GM12878 (cell line): ENCODE measurements at regions not wholly inside any gene's neighbourhood (a gene's known extent, or its start where the extent isn't known, plus 50 kb on each side); places are given as distances from the start of the nearest gene placed in this dataset.

ENCODE experiments used
- ATAC-seq: fragments of 200-7000 bp; cut with Tn5 transposase; 3 replicates; pipeline ENCODE4 v1.9.1; 2020; ENCODE audit warnings: mild to moderate bottlenecking, moderate library complexity
- BruUV-seq: library from RNA; stranded (reverse); fragments of 400-500 nt; replicated peaks from 2 replicates; lab custom pipeline; 2021; lab: Mats Ljungman, UMichigan
- CTCF ChIA-PET: fragments of 300-600 bp; sonication (Branson Sonifier 250); formaldehyde crosslinking; extraction: SDS; loops from one replicate; lab custom pipeline; 2021; ENCODE audit warnings: inconsistent platforms; lab: Yijun Ruan, JAX
- POLR2A ChIA-PET: fragments of 350-600 bp; formaldehyde crosslinking; extraction: SDS; loops from one replicate; lab custom pipeline; 2021; ENCODE audit warnings: inconsistent platforms; lab: Charles Lee
- RAD21 ChIA-PET: fragments of 300-600 bp; sonication (Branson Sonifier 250); formaldehyde crosslinking; loops from one replicate; lab custom pipeline; 2023; ENCODE audit warnings: antibody characterized with exemption; ENCODE audit not compliant: unreplicated experiment; lab: Charles Lee
- SMC1A ChIA-PET: fragments of 300-600 bp; sonication (Branson Sonifier 250); formaldehyde crosslinking; loops from one replicate; lab custom pipeline; 2023; ENCODE audit not compliant: unreplicated experiment, uncharacterized antibody; lab: Charles Lee
- DNase-seq: peaks from one replicate; pipeline ENCODE4 v3.0.0-alpha.2; 2011; ENCODE audit warnings: low read depth, low spot score
- FAIRE-seq: peaks from 3 replicates; lab custom pipeline; 2011; peaks lifted over from hg19 to GRCh38; lab: Jason Lieb, UNC
- H2AFZ ChIP-seq: 2 replicates; pipeline ENCODE4 v1.6.0; 2011; ENCODE audit warnings: low read depth, low read length, control low read depth; ENCODE audit not compliant: control insufficient read depth
- H3K27ac ChIP-seq: 2 replicates; pipeline ENCODE4 v1.5.1; 2011; ENCODE audit warnings: control low read depth; ENCODE audit not compliant: control insufficient read depth, insufficient read depth
- H3K27me3 ChIP-seq, 2 experiments: replicated peaks in 1 of 2; 2 replicates each; pipeline versions ENCODE4 v1.6.0 to v1.6.1; 2011; ENCODE audit warnings: low read length in 1 of 2; ENCODE audit not compliant: control insufficient read depth in 2 of 2, insufficient read depth in 2 of 2
- H3K36me3 ChIP-seq, 2 experiments: 2 replicates each; pipeline ENCODE4 v1.5.1; 2011; ENCODE audit warnings: low read length in 1 of 2; ENCODE audit not compliant: control insufficient read depth in 2 of 2, insufficient read depth in 2 of 2
- H3K4me1 ChIP-seq: 2 replicates; pipeline ENCODE4 v1.6.1; 2011; ENCODE audit warnings: mild to moderate bottlenecking, low read length, moderate library complexity, mixed read lengths; ENCODE audit not compliant: control insufficient read depth, insufficient read depth
- H3K4me2 ChIP-seq: 2 replicates; pipeline ENCODE4 v1.6.0; 2011; ENCODE audit warnings: control low read depth; ENCODE audit not compliant: control insufficient read depth, insufficient read depth
- H3K4me3 ChIP-seq: fragments of 200-600 bp; sonication (generic); 2 replicates; pipeline ENCODE4 v1.5.1; 2016
- H3K79me2 ChIP-seq: 2 replicates; pipeline ENCODE4 v1.6.0; 2011; ENCODE audit warnings: low read length; ENCODE audit not compliant: control insufficient read depth, insufficient read depth
- H3K9ac ChIP-seq: 2 replicates; pipeline ENCODE4 v1.8.0; 2011; ENCODE audit warnings: low read length, control low read depth, mixed read lengths; ENCODE audit not compliant: control insufficient read depth, insufficient read depth
- H3K9me3 ChIP-seq: replicated peaks from 3 replicates; pipeline ENCODE4 v1.5.1; 2011; ENCODE audit warnings: mild to moderate bottlenecking, low read length; ENCODE audit not compliant: control insufficient read depth, insufficient read depth
- H4K20me1 ChIP-seq: 2 replicates; pipeline ENCODE4 v1.6.0; 2011; ENCODE audit not compliant: control insufficient read depth, insufficient read depth
- DPF2 ChIP-seq: fragments of 450-650 bp; IDR thresholded peaks from 2 replicates; pipeline ENCODE4 v1.6.1; 2017; ENCODE audit warnings: mild to moderate bottlenecking
- FOXK2 ChIP-seq: fragments of 450-650 bp; IDR thresholded peaks from 2 replicates; pipeline ENCODE4 v1.6.1; 2017; ENCODE audit warnings: mild to moderate bottlenecking, moderate library complexity
- GABPA ChIP-seq: IDR thresholded peaks from 2 replicates; pipeline ENCODE4 v1.6.1; 2014; ENCODE audit warnings: antibody characterized with exemption, low read depth, mild to moderate bottlenecking, inconsistent platforms
- IKZF1 ChIP-seq: fragments of 450-650 bp; conservative IDR thresholded peaks from 2 replicates; pipeline ENCODE4 v1.6.1; 2017; ENCODE audit warnings: antibody characterized with exemption, mild to moderate bottlenecking
- NR2C1 ChIP-seq: fragments of 450-650 bp; IDR thresholded peaks from 2 replicates; pipeline ENCODE4 v1.6.1; 2017; ENCODE audit warnings: antibody characterized with exemption, mild to moderate bottlenecking, moderate library complexity
- RAD51 ChIP-seq: fragments of 450-650 bp; IDR thresholded peaks from 2 replicates; pipeline ENCODE4 v1.6.1; 2016; ENCODE audit warnings: moderate library complexity, mild to moderate bottlenecking, inconsistent platforms
- RFX5 ChIP-seq: IDR thresholded peaks from 2 replicates; pipeline ENCODE4 v1.6.1; 2011; ENCODE audit warnings: low read depth, low read length, improper control_type of control experiment
- SIX5 ChIP-seq: IDR thresholded peaks from 2 replicates; pipeline ENCODE4 v1.6.1; 2011; ENCODE audit warnings: mild to moderate bottlenecking, low read depth, low read length, moderate library complexity; ENCODE audit not compliant: severe bottlenecking
- SKIL ChIP-seq: fragments of 450-650 bp; IDR thresholded peaks from 2 replicates; pipeline ENCODE4 v1.6.1; 2017; ENCODE audit warnings: mild to moderate bottlenecking, low read depth, inconsistent platforms; ENCODE audit not compliant: poor library complexity, severe bottlenecking
- WGBS: methylation state at CpG from one replicate; pipeline ENCODE4 v1.1.6; 2016; ENCODE audit warnings: low lambda C conversion rate; ENCODE audit not compliant: insufficient replicate concordance, insufficient coverage; ENCODE audit errors: missing lambda C conversion rate; 5-methylcytosine and 5-hydroxymethylcytosine counted together
- in situ Hi-C: fragments of 300-500 bp; cut with MboI; formaldehyde crosslinking; loops from 9 replicates; pipeline ENCODE4 v1.14.3; 2018; ENCODE audit warnings: mixed read lengths
- intact Hi-C: fragments of 100-400 bp; cut with micrococcal nuclease; formaldehyde crosslinking; loops from one replicate; pipeline ENCODE4 v1.14.2; 2022; ENCODE audit not compliant: unreplicated experiment
- TF ChIP-seq, protein P1 (sequence below): fragments of 450-650 bp; IDR thresholded peaks from 2 replicates; pipeline ENCODE4 v1.6.1; 2017; ENCODE audit warnings: low read depth, mild to moderate bottlenecking, moderate library complexity
- TF ChIP-seq, protein P2 (sequence below): fragments of 450-650 bp; IDR thresholded peaks from 2 replicates; pipeline ENCODE4 v1.6.1; 2017; ENCODE audit warnings: antibody characterized with exemption, mild to moderate bottlenecking, moderate library complexity

GRCh38 chr15:85924088-85924487, 129.4 kb upstream of the KLHL25 start:
- H3K36me3 ChIP-seq: no peaks in the 10 kb centered on the region
- no peak for DNase-seq
- ChIA-PET RAD21 (no interaction called here), SMC1A (interaction anchor here (0.5 kb wide), 1 partner anchor 984 kb away, joined by 3 read pairs; no protein-coding TSS in a partner anchor), CTCF (no interaction called here), POLR2A (no interaction called here)
- TF ChIP-seq RFX5: no peak
- no peaks in the 10 kb centered on the region for H3K4me1 ChIP-seq
- H3K27me3 ChIP-seq: peaks cover 0 to 1% of the 10 kb centered on the region in 2 experiments; a peak in 1 of 4 replicates
- no peak overlapping the region for H3K27ac ChIP-seq
- BruUV-seq: no TSS peak
- no peaks in the 10 kb centered on the region for H3K9me3 ChIP-seq
- ATAC-seq: no peak
- no peaks in the 10 kb centered on the region for H3K79me2 ChIP-seq
- in situ Hi-C loops (no loop called here), intact Hi-C loops (no loop called here)
- H4K20me1 ChIP-seq: no peaks in the 10 kb centered on the region
- no peak overlapping the region for H2AFZ ChIP-seq
- 24% methylated on average over 3 of the region's 3 CpGs for WGBS
- H3K4me3 ChIP-seq: no peak overlapping the region
- no peak for FAIRE-seq
- no peak overlapping the region for H3K9ac ChIP-seq
- H3K4me2 ChIP-seq: no peak overlapping the region

DNA sequence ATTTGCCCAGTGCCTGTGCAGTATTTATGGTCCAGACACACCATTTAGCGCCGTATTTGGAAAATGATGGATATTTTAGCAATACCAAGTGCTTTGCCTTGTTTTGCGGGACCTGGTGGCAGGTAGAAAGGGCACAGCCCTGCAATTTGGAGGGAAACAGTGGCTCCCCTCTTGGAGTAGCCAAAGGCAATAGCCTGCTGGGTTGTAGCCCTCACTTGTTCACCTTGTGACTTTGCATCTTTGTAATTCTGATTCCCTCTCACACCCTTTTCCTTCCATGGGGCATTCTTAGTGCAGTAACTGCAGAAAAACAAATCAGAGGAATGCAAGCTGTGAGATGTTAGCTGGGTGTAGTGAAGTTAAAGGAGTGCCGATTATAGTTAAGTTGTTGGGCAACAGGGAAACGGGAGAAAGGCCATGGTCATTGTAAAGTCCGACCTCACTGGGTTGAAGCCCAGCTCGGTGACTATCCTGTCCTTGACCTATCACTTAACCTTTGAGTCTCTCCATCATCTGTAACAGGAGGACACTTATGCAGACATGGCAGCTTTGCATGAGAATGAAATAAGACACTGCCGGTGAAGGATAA, 131.0 kb upstream of the KLHL25 start:
- intact Hi-C loops (no loop called here), in situ Hi-C loops (no loop called here)
- H3K79me2 ChIP-seq: no peaks in the 10 kb centered on the region
- BruUV-seq: no TSS peak
- H3K27me3 ChIP-seq: peaks cover 0 to 1% of the 10 kb centered on the region in 2 experiments; a peak in 1 of 4 replicates
- SMC1A ChIA-PET: no interaction called here
- H3K4me1 ChIP-seq: no peaks in the 10 kb centered on the region
- no peak overlapping the region for H3K4me2 ChIP-seq
- H3K36me3 ChIP-seq: no peaks in the 10 kb centered on the region
- no peak overlapping the region for H2AFZ ChIP-seq
- ATAC-seq (no peak), DNase-seq (no peak), FAIRE-seq (no peak)
- no peak overlapping the region for H3K4me3 ChIP-seq
- H3K27ac ChIP-seq: no peak overlapping the region
- RAD21 ChIA-PET: no interaction called here
- H3K9ac ChIP-seq: no peak overlapping the region
- POLR2A ChIA-PET: no interaction called here
- no peaks in the 10 kb centered on the region for H3K9me3 ChIP-seq
- CTCF ChIA-PET: no interaction called here
- 54% methylated on average over 8 of the region's 8 CpGs for WGBS
- no peaks in the 10 kb centered on the region for H4K20me1 ChIP-seq
- TF ChIP-seq SKIL (no peak), FOXK2 (no peak), SIX5 (no peak), IKZF1 (no peak), DPF2 (no peak), GABPA (no peak), NR2C1 (no peak), RAD51 (no peak)
- TF ChIP-seq, protein P1, sequence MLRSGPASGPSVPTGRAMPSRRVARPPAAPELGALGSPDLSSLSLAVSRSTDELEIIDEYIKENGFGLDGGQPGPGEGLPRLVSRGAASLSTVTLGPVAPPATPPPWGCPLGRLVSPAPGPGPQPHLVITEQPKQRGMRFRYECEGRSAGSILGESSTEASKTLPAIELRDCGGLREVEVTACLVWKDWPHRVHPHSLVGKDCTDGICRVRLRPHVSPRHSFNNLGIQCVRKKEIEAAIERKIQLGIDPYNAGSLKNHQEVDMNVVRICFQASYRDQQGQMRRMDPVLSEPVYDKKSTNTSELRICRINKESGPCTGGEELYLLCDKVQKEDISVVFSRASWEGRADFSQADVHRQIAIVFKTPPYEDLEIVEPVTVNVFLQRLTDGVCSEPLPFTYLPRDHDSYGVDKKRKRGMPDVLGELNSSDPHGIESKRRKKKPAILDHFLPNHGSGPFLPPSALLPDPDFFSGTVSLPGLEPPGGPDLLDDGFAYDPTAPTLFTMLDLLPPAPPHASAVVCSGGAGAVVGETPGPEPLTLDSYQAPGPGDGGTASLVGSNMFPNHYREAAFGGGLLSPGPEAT: no peak
- TF ChIP-seq, protein P2, sequence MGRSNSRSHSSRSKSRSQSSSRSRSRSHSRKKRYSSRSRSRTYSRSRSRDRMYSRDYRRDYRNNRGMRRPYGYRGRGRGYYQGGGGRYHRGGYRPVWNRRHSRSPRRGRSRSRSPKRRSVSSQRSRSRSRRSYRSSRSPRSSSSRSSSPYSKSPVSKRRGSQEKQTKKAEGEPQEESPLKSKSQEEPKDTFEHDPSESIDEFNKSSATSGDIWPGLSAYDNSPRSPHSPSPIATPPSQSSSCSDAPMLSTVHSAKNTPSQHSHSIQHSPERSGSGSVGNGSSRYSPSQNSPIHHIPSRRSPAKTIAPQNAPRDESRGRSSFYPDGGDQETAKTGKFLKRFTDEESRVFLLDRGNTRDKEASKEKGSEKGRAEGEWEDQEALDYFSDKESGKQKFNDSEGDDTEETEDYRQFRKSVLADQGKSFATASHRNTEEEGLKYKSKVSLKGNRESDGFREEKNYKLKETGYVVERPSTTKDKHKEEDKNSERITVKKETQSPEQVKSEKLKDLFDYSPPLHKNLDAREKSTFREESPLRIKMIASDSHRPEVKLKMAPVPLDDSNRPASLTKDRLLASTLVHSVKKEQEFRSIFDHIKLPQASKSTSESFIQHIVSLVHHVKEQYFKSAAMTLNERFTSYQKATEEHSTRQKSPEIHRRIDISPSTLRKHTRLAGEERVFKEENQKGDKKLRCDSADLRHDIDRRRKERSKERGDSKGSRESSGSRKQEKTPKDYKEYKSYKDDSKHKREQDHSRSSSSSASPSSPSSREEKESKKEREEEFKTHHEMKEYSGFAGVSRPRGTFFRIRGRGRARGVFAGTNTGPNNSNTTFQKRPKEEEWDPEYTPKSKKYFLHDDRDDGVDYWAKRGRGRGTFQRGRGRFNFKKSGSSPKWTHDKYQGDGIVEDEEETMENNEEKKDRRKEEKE: no peak
